Spinal cord (tissue), 9 donors: ENCODE measurements at regions not wholly inside any gene's neighbourhood (a gene's known extent, or its start where the extent isn't known, plus 50 kb on each side); places are given as distances from the start of the nearest gene placed in this dataset.

Experiments
- DNase-seq, 6 donors: peaks; one replicate each; pipeline versions ENCODE4 v3.0.0 to v3.0.0-alpha.2; 2013 to 2015; ENCODE audit warnings: low spot score in 6 of 6, low read depth in 4 of 6
- H3K27ac ChIP-seq: one replicate; pipeline ENCODE4 v1.5.1; 2013; ENCODE audit warnings: low read depth, low read length, control low read depth
- H3K27me3 ChIP-seq: one replicate; pipeline ENCODE4 v1.6.1; 2013; ENCODE audit warnings: low read length; ENCODE audit not compliant: control insufficient read depth, insufficient read depth
- H3K36me3 ChIP-seq: one replicate; pipeline ENCODE4 v1.6.1; 2013; ENCODE audit warnings: low read length; ENCODE audit not compliant: control insufficient read depth, insufficient read depth
- H3K4me1 ChIP-seq: one replicate; pipeline ENCODE4 v1.6.1; 2013; ENCODE audit warnings: low read length; ENCODE audit not compliant: control insufficient read depth, insufficient read depth
- H3K4me3 ChIP-seq: one replicate; pipeline ENCODE4 v1.5.1; 2013; ENCODE audit warnings: low read depth, low read length, control low read depth
- H3K9me3 ChIP-seq: one replicate; pipeline ENCODE4 v1.6.1; 2013; ENCODE audit warnings: low read length; ENCODE audit not compliant: control insufficient read depth, insufficient read depth
- WGBS: methylation state at CpG from one replicate; pipeline ENCODE4 v1.1.5; 2013; ENCODE audit warnings: missing lambda C conversion rate; ENCODE audit not compliant: insufficient coverage; 5-methylcytosine and 5-hydroxymethylcytosine counted together
- donor health status: healthy.

DNA sequence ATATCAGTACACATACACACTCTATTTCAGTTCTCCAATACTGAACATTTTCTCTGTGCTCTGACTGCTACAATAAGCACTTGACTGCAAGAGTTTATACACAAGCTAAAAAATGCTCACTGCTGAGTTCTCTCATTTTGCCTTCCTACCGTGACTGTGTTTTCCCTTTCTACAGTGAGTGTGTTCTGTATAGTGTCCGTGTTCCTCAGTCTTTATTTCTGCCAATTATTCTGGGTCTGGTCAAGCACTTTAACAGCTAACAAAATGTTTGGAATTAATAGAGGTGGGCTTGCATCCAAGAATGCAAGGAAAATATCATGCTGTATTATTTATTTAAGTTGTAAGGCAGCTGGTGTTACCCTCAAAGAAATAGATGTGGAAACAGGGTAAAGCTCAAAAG is 217.0 kb upstream of the NREP start:
- no CpG with 5 or more reads among the region's 2 CpGs for WGBS
- Histone ChIP-seq H3K4me3 (no peak overlapping the region), H3K27ac (no peak overlapping the region), H3K36me3 (no peaks in the 10 kb centered on the region), H3K4me1 (no peaks in the 10 kb centered on the region), H3K9me3 (no peaks in the 10 kb centered on the region), H3K27me3 (no peaks in the 10 kb centered on the region)
- peak in 2 of 6 donors; percentile 39 to 40 for DNase-seq

DNA sequence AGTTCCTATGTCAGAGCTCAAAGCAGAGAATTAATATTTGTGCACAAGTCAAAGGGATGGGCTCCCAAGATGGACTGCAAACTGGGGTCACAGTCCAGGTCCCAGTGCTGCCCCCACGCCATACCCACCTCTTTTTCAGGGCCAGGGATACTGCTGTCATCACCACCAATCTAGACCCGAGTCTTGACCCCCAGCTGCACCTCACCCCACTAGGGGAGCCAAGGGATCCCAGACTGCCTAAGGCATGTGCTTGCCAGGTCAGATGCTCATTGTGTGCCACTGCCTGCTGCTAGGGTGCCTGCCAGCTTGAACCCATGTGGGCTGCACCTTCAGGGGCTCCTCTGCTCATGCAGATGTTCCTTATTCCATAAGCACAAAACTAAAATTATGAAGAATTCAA is 215.6 kb upstream of the NREP start:
- DNase-seq, result no peak
- Histone ChIP-seq H3K27me3 (no peaks in the 10 kb centered on the region), H3K27ac (no peak overlapping the region), H3K4me1 (no peaks in the 10 kb centered on the region), H3K4me3 (no peak overlapping the region), H3K9me3 (no peaks in the 10 kb centered on the region), H3K36me3 (no peaks in the 10 kb centered on the region)
- 73% methylated on average over 2 of the region's 2 CpGs for WGBS

DNA sequence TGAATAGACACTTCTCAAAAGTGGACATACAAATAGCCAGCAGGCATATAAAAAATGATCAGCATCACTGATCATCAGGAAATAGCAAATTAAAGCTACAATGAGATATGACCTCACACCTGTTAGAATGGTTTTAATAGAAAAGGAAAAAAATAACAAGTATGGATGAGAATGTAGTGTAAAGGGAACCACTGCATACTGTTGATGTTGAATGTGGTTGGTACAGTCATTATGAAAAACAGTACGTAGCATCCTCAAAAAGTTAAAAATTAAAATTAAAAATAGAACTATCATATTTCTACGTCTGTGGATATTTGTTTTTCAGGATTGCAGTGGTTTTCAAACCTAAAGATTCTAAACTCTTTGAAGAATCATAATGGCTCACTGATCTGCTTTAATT is 215.1 kb upstream of the NREP start:
- no peaks in the 10 kb centered on the region for H3K9me3 ChIP-seq
- H3K36me3 ChIP-seq, result no peaks in the 10 kb centered on the region
- H3K4me3 ChIP-seq, result no peak overlapping the region
- no peaks in the 10 kb centered on the region for H3K27me3 ChIP-seq
- H3K4me1 ChIP-seq, result no peaks in the 10 kb centered on the region
- DNase-seq, result no peak
- H3K27ac ChIP-seq, result no peak overlapping the region
- no CpG with 5 or more reads among the region's 2 CpGs for WGBS

DNA sequence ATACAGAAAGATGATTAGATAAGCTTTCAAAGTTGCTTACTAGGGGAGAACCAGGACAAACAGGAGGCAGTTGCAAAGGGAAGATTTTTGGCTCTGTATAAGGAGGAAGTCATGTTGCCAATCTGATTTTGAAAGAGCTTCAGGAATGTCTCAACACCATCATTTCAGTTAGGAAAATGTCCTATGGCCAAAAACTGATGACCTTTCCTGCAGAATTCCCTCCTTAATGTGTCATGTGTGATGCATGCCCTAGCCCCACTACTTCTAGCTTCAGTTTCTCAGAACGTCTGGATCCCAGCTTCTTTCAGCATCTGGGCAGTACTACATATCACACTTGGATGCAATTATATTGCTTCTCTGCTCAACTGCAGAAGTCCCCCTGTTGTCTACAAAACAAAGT is 211.5 kb upstream of the NREP start:
- H3K4me1 ChIP-seq, result no peaks in the 10 kb centered on the region
- H3K27ac ChIP-seq, result no peak overlapping the region
- no peaks in the 10 kb centered on the region for H3K27me3 ChIP-seq
- H3K4me3 ChIP-seq, result no peak overlapping the region
- H3K36me3 ChIP-seq, result no peaks in the 10 kb centered on the region
- WGBS, result 89% methylated on average over 1 of the region's 1 CpG
- DNase-seq, result no peak
- H3K9me3 ChIP-seq, result no peaks in the 10 kb centered on the region

DNA sequence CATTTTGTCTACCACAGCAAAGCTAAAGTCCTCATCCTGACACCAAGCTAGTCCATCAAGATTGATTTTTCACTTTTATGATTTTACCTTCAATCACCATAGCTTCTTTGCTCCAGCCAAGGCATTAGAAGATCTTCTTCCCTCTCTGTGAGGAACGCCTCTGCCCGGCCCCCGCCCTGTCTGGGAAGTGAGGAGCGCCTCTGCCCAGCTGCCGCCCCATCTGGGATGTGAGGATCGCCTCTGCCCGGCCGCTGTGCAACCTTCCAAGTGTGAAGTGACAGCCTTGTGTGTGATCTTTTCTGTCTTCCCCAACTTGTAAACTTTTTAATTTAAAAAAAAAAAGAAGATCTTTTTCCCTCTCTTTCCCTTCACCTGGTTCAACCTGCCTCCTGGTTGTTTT is 210.5 kb upstream of the NREP start:
- DNase-seq, result no peak
- no peaks in the 10 kb centered on the region for H3K9me3 ChIP-seq
- H3K4me1 ChIP-seq, result no peaks in the 10 kb centered on the region
- H3K4me3 ChIP-seq, result no peak overlapping the region
- no peaks in the 10 kb centered on the region for H3K27me3 ChIP-seq
- 100% methylated on average over 3 of the region's 8 CpGs for WGBS
- no peaks in the 10 kb centered on the region for H3K36me3 ChIP-seq
- H3K27ac ChIP-seq, result no peak overlapping the region

- Histone ChIP-seq H3K4me3 (no peak overlapping the region), H3K4me1 (no peaks in the 10 kb centered on the region), H3K27me3 (no peaks in the 10 kb centered on the region), H3K27ac (no peak overlapping the region), H3K9me3 (no peaks in the 10 kb centered on the region), H3K36me3 (no peaks in the 10 kb centered on the region)
- DNase-seq, result no peak
These were observed 209.3 kb upstream of the NREP start for GRCh38 chr5:111966290-111966689.

DNA sequence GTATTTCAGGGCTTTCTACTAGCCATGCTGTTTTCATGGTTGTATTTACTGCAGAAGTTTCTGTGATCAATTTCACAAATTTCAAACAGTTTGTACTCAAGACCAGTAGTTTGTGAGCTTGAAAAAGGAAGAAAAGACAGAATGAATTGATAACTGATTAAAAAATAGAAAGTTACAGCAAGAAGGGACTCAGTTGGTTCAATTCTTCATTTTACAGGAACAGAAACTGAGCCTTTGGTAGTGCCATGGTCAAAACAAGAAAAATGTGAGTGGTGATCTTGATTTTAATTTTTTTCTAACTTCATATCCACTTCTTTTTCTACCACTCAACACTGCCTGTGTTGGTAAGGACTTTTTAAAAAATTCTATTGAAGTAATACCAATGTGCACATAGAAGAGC is 206.6 kb upstream of the NREP start:
- DNase-seq, result no peak

GRCh38 chr5:111962906-111963305 is 205.9 kb upstream of the NREP start:
- WGBS, result 99% methylated on average over 9 of the region's 9 CpGs
- Histone ChIP-seq H3K36me3 (no peaks in the 10 kb centered on the region), H3K27ac (no peak overlapping the region), H3K27me3 (no peaks in the 10 kb centered on the region), H3K9me3 (no peaks in the 10 kb centered on the region), H3K4me3 (no peak overlapping the region), H3K4me1 (no peaks in the 10 kb centered on the region)
- DNase-seq, result no peak

More for the DNA sequence above, 206.6 kb upstream of the NREP start:
- no peaks in the 10 kb centered on the region for H3K4me1 ChIP-seq
- H3K9me3 ChIP-seq, result no peaks in the 10 kb centered on the region
- H3K27ac ChIP-seq, result no peak overlapping the region
- no peaks in the 10 kb centered on the region for H3K27me3 ChIP-seq
- H3K4me3 ChIP-seq, result no peak overlapping the region
- no peaks in the 10 kb centered on the region for H3K36me3 ChIP-seq

- no peaks in the 10 kb centered on the region for H3K9me3 ChIP-seq
- no peak for DNase-seq
- no peaks in the 10 kb centered on the region for H3K36me3 ChIP-seq
- no peak overlapping the region for H3K27ac ChIP-seq
- H3K4me3 ChIP-seq, result no peak overlapping the region
- H3K27me3 ChIP-seq, result no peaks in the 10 kb centered on the region
- 71% methylated on average over 1 of the region's 1 CpG for WGBS
- no peaks in the 10 kb centered on the region for H3K4me1 ChIP-seq
These were observed 204.9 kb upstream of the NREP start for GRCh38 chr5:111961862-111962261.

DNA sequence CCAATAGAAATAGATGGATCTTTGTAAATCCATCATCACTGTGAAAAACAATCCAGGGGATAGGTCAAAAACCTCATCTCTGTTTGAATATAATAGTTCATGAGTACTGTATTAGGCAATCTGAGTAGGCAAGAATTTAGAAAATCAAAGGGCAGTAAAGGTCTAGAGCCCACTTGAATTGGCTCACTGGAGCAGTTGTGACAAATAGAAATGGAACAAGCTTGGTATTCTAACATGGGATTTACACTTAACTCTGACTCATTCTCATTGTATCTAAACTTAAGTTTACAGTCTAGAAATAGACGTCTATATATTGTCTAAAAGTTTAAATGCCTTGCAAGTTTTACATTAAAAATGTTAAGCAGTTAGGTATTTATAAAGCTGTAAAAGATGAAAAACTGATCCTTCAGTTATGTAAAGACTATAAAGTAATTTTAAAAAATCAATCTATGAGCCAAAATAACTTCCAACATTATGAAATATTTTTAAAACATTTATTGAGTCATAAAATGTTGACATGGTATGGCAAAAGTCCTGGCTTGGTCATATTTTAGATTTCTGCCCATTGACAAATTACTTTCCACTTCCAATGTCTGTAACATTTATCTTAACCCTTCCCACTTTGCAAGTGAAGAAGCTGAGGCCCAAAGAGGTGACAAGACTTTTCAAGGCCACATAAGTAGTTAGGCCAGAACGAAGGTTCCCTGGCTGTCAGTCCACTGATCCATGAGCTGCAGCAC is 203.7 kb upstream of the NREP start:
- Histone ChIP-seq H3K27ac (no peak overlapping the region), H3K4me1 (no peaks in the 10 kb centered on the region), H3K27me3 (no peaks in the 10 kb centered on the region), H3K9me3 (no peaks in the 10 kb centered on the region), H3K36me3 (no peaks in the 10 kb centered on the region), H3K4me3 (no peak overlapping the region)
- DNase-seq, result no peak
- WGBS, result 75% methylated on average over 1 of the region's 2 CpGs
